Small intestine (tissue), 7 donors: ENCODE measurements at regions not wholly inside any gene's neighbourhood (a gene's known extent, or its start where the extent isn't known, plus 50 kb on each side); places are given as distances from the start of the nearest gene placed in this dataset.
A peak's percentile ranks its signal among the peaks of the same experiment; 100 is the strongest.
"Not testable (repeated sequence)": the region's sequence is repeated elsewhere in the genome, so short reads cannot be mapped to it uniquely, and the experiment has no call there.

Source experiments
- DNase-seq, 2 donors: peaks; one replicate each; pipeline versions ENCODE4 v3.0.0 to v3.0.0-alpha.2; 2013
- FAIRE-seq: peaks from 2 replicates; lab custom pipeline; 2012; peaks lifted over from hg19 to GRCh38; lab: Jason Lieb, UNC
- H3K27ac ChIP-seq, 3 donors: one replicate each; pipeline ENCODE4 v1.5.1; 2013; ENCODE audit warnings: low read length in 2 of 3, mild to moderate bottlenecking in 2 of 3, control low read depth in 1 of 3, inconsistent platforms in 1 of 3, low read depth in 1 of 3, moderate library complexity in 1 of 3
- H3K27me3 ChIP-seq, 3 donors: one replicate each; pipeline ENCODE4 v1.6.1; 2013; ENCODE audit warnings: low read length in 3 of 3, inconsistent platforms in 1 of 3; ENCODE audit not compliant: control insufficient read depth in 3 of 3, insufficient read depth in 3 of 3
- H3K36me3 ChIP-seq, 3 donors: one replicate each; pipeline ENCODE4 v1.6.1; 2013; ENCODE audit warnings: low read length in 3 of 3, inconsistent platforms in 1 of 3, low read depth in 1 of 3, mild to moderate bottlenecking in 1 of 3, moderate library complexity in 1 of 3; ENCODE audit not compliant: control insufficient read depth in 3 of 3, insufficient read depth in 2 of 3
- H3K4me1 ChIP-seq, 3 donors: one replicate each; pipeline ENCODE4 v1.6.1; 2013; ENCODE audit warnings: low read length in 2 of 3, inconsistent platforms in 1 of 3, low read depth in 1 of 3, mild to moderate bottlenecking in 1 of 3, moderate library complexity in 1 of 3; ENCODE audit not compliant: control insufficient read depth in 3 of 3, insufficient read depth in 2 of 3
- H3K4me3 ChIP-seq, 3 donors: one replicate each; pipeline ENCODE4 v1.5.1; 2013; ENCODE audit warnings: low read length in 3 of 3, control low read depth in 1 of 3, inconsistent platforms in 1 of 3, low read depth in 1 of 3, mild to moderate bottlenecking in 1 of 3, moderate library complexity in 1 of 3
- H3K9me3 ChIP-seq, 2 donors: one replicate each; pipeline ENCODE4 v1.6.1; 2013; ENCODE audit warnings: low read depth in 1 of 2, low read length in 1 of 2; ENCODE audit not compliant: control insufficient read depth in 2 of 2, insufficient read depth in 1 of 2
- WGBS, 3 donors: extraction: QIAGEN DNeasy Blood & Tissue Kit; methylation state at CpG; one replicate each; pipeline ENCODE4 v1.1.7; 2013; 5-methylcytosine and 5-hydroxymethylcytosine counted together
- donor health status: healthy with polysubstance abuse.
- donor health status: control.
- donor health status: control.
- donor health status: Bipolar disorder and iron deficiency.
- donor health status: healthy.

DNA sequence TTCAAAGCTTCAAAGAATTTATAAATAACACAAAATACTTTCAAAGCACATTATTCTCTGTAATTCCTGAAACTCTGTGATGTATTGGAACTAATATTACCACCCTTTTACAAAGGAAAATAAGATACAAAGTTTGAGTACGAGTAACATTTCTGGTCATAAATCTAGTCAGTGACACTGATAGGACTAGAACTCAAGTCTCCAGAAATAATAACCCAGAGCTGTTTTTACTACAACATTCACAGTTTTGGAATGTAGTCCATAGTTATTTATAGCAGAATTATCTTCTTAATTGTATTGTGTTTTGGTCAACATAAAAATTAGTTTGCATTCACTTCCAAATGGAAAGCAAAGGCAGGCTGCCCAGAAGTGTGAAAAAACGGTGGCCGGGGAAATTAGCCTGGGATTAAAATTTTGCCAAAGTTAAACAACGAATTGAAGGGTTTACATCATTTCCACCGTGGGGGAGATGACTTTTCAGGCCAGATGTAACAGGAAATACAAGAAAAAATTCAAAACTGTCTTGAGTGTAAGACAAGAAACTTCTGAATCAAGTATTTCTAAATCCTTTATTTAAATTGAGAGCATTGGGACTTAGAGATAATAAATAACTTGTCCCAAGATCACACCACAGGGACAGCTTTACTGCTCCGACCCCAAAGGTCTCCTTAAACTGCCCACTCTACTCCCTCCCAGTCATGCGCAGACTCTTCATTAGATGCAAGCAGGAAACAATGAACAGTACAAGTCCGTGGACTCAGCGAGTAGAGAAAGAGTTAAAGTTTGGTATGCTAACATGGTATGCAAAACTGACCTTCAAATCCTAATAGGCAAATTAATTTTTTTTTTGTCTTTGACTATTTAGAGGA lies 74.3 kb upstream of the VGLL4 start:
- FAIRE-seq: no peak
- Histone ChIP-seq H3K27ac (peak overlapping the region; percentile 94 to 98 (median 98)), H3K9me3 (no peaks in the 10 kb centered on the region), H3K36me3 (no peaks in the 10 kb centered on the region), H3K4me3 (peak overlapping the region in 2 of 3 donors; percentile 85 to 99), H3K27me3 (no peaks in the 10 kb centered on the region), H3K4me1 (peaks cover 0 to 14% (median 0%) of the 10 kb centered on the region in 3 donors)
- DNase-seq: peak in 1 of 2 donors; percentile 57
- 7 to 15% (median 11%) methylated on average over 9 of the region's 9 CpGs for WGBS, 3 donors

DNA sequence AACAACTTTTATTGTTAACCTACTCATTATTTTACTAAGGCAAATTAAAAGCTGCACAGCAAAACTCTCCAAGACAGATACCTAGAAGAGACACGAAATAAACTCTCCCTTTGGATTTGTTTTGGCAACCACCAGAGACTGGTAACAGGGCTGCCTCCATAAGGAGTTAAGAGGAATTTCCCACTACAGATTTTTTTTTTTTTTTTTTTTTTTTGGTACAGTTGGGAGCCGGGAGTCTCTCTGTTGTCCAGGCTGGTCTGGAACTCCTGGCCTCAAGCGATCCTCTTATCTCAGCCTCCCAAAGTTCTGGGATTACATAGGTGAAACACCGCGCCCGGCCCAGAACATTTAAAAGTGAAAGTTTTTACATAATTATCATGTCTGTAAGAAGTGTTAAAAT lies 73.6 kb upstream of the VGLL4 start:
- Histone ChIP-seq H3K27ac (peak overlapping the region in 1 of 3 donors; percentile 98), H3K36me3 (no peaks in the 10 kb centered on the region), H3K4me1 (peaks cover 0 to 14% (median 0%) of the 10 kb centered on the region in 3 donors), H3K9me3 (no peaks in the 10 kb centered on the region), H3K27me3 (no peaks in the 10 kb centered on the region), H3K4me3 (no peak overlapping the region)
- WGBS, 3 donors: 15 to 35% (median 35%) methylated on average over 6 of the region's 6 CpGs
- FAIRE-seq (no peak), DNase-seq (no peak)

- Histone ChIP-seq H3K9me3 (no peaks in the 10 kb centered on the region), H3K4me3 (no peak overlapping the region), H3K36me3 (no peaks in the 10 kb centered on the region), H3K27ac (no peak overlapping the region), H3K27me3 (no peaks in the 10 kb centered on the region), H3K4me1 (peaks cover 0 to 13% (median 0%) of the 10 kb centered on the region in 3 donors)
- DNase-seq (no peak), FAIRE-seq (no peak)
- 48 to 64% (median 56%) methylated on average over 6 of the region's 6 CpGs for WGBS, 3 donors
These were observed 73.0 kb upstream of the VGLL4 start for GRCh38 chr3:11716573-11717290.

DNA sequence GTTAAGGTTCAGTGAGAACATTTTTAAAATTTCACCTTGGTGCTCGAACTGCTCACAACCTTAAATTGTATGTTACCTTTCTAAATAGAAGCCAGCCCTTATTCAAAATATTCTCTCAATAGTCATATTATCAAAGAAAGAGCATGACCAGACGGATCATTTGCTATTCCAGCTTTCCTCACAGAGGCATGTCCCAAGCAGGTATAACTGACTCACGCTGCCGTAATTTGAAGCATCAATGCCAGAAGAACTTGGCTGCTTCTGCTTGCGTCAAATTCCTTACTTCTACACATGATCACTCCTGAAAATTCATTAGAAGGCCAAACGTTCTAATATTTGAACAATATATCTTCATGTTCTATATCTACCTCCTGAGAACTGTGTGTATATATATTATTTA lies 69.5 kb upstream of the VGLL4 start:
- Histone ChIP-seq H3K9me3 (peaks cover 0 to 11% of the 10 kb centered on the region in 2 donors), H3K27ac (no peak overlapping the region), H3K4me3 (no peak overlapping the region), H3K4me1 (peaks cover 0 to 3% (median 0%) of the 10 kb centered on the region in 3 donors), H3K36me3 (no peaks in the 10 kb centered on the region), H3K27me3 (no peaks in the 10 kb centered on the region)
- no peak for DNase-seq
- 84 to 87% (median 87%) methylated on average over 6 of the region's 6 CpGs for WGBS, 3 donors
- no peak for FAIRE-seq

GRCh38 chr3:11712646-11713045 lies 68.9 kb upstream of the VGLL4 start:
- peaks cover 0 to 11% of the 10 kb centered on the region in 2 donors for H3K9me3 ChIP-seq
- no peak overlapping the region for H3K27ac ChIP-seq

DNA sequence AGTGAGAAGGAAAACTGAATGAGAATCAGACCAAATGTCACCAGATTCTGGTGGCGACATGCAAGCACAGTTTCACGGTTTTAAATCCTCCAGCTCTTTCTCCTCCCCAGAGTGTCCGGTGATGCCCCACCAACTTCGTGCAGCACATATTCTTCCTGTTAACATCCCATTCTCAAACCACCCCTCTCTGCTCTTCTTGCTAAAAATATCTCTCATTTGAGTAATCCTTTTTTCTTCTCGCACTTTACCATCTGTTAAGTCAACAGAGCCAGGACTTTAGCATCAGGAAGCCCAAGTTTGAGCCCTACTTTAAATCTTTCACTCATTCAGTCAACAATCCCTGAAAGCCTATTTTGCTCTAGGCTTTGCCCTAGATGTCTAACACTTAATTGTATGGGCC lies 68.2 kb upstream of the VGLL4 start:
- H3K4me3 ChIP-seq: no peak overlapping the region
- H3K9me3 ChIP-seq: peaks cover 0 to 11% of the 10 kb centered on the region in 2 donors
- no peaks in the 10 kb centered on the region for H3K4me1 ChIP-seq
- H3K27me3 ChIP-seq: no peaks in the 10 kb centered on the region
- no peak for FAIRE-seq
- no peak overlapping the region for H3K27ac ChIP-seq
- no peaks in the 10 kb centered on the region for H3K36me3 ChIP-seq
- 60 to 83% (median 82%) methylated on average over 5 of the region's 5 CpGs for WGBS, 3 donors
- no peak for DNase-seq

More at GRCh38 chr3:11712646-11713045, 68.9 kb upstream of the VGLL4 start:
- no peak for FAIRE-seq
- Histone ChIP-seq H3K27me3 (no peaks in the 10 kb centered on the region), H3K36me3 (no peaks in the 10 kb centered on the region), H3K4me1 (no peaks in the 10 kb centered on the region), H3K4me3 (no peak overlapping the region)
- DNase-seq: no peak
- WGBS, 3 donors: 93 to 96% (median 94%) methylated on average over 7 of the region's 7 CpGs

GRCh38 chr3:11709782-11710181 lies 66.1 kb upstream of the VGLL4 start:
- Histone ChIP-seq H3K4me3 (no peak overlapping the region), H3K4me1 (no peaks in the 10 kb centered on the region), H3K9me3 (peaks cover 0 to 11% of the 10 kb centered on the region in 2 donors), H3K27ac (no peak overlapping the region), H3K36me3 (peaks cover 0 to 7% (median 2%) of the 10 kb centered on the region in 3 donors), H3K27me3 (no peaks in the 10 kb centered on the region)
- FAIRE-seq (no peak), DNase-seq (no peak)
- WGBS, 3 donors: 97 to 100% (median 98%) methylated on average over 3 of the region's 3 CpGs

DNA sequence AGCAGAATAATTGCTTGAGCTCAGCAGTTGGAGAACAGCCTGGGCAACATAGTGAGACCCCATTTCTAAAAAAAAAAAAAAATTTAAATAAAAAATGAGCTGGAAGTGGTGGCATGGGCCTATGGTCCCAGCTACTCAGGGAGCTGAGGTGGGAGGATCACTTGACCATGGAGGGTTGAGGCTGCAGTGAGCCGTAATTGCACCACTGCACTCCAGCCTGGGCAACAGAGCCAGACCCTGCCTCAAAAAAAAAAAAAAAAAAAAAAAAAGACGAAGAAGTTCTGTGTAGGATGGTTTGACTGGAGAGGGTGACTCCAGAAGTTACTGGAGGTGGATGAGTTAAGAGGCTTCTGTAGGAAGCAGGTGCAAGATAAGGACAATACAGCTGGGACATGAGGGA lies 63.4 kb upstream of the VGLL4 start:
- not testable (repeated sequence) for H3K27ac ChIP-seq, H3K36me3 ChIP-seq, H3K27me3 ChIP-seq, H3K4me3 ChIP-seq, FAIRE-seq, DNase-seq, H3K4me1 ChIP-seq
- WGBS, 3 donors: 41 to 77% (median 64%) methylated on average over 2 of the region's 2 CpGs
- H3K9me3 ChIP-seq: peaks cover 0 to 11% of the 10 kb centered on the region in 2 donors
